Tibial nerve (tissue), 4 donors: ENCODE measurements at regions not wholly inside any gene's neighbourhood (a gene's known extent, or its start where the extent isn't known, plus 50 kb on each side); places are given as distances from the start of the nearest gene placed in this dataset.

Source experiments
- EP300 ChIP-seq, 2 donors: sonication (generic); formaldehyde crosslinking; IDR thresholded peaks; one replicate each; pipeline ENCODE4 v1.6.1; 2017; ENCODE audit warnings: antibody characterized with exemption in 2 of 2, mild to moderate bottlenecking in 1 of 2
- POLR2A ChIP-seq, 2 donors: fragments of 450-650 bp; IDR thresholded peaks; one replicate each; pipeline ENCODE4 v1.6.1; 2017; ENCODE audit warnings: antibody characterized with exemption in 2 of 2, mild to moderate bottlenecking in 2 of 2, moderate library complexity in 2 of 2
- TF ChIP-seq, protein P1 (sequence below), 5 experiments: fragments of 200-600 bp in 3 of 5; fragments of 450-650 bp in 2 of 5; sonication (generic) in 3 of 5; IDR thresholded peaks; one replicate each; pipeline ENCODE4 v1.5.1; 2016 to 2019; ENCODE audit warnings: antibody characterized with exemption in 5 of 5, mild to moderate bottlenecking in 3 of 5, moderate library complexity in 2 of 5

DNA sequence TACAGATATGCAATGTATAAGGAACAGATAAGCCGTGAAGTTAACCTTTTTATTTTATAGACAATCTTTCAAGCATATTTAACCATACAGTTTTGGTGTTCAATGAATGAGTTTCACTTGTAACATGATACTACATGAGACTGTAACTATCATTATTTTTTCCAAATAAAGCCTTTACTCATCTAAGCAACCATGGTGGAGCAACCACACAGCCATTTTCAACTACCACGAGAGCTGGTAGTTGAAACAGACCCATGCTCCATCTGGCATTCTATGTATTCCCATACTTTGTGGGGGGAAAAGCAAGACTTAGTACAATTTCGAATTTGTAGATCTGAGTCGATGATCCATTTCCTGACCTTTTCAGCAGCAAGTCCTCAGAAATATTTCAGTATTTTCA lies 159.3 kb upstream of the RND3 start:
- TF ChIP-seq EP300 (IDR thresholded peaks at IDR 0.05): no peak
- TF ChIP-seq, protein P1, sequence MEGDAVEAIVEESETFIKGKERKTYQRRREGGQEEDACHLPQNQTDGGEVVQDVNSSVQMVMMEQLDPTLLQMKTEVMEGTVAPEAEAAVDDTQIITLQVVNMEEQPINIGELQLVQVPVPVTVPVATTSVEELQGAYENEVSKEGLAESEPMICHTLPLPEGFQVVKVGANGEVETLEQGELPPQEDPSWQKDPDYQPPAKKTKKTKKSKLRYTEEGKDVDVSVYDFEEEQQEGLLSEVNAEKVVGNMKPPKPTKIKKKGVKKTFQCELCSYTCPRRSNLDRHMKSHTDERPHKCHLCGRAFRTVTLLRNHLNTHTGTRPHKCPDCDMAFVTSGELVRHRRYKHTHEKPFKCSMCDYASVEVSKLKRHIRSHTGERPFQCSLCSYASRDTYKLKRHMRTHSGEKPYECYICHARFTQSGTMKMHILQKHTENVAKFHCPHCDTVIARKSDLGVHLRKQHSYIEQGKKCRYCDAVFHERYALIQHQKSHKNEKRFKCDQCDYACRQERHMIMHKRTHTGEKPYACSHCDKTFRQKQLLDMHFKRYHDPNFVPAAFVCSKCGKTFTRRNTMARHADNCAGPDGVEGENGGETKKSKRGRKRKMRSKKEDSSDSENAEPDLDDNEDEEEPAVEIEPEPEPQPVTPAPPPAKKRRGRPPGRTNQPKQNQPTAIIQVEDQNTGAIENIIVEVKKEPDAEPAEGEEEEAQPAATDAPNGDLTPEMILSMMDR (IDR thresholded peaks at IDR 0.05): no peak
- TF ChIP-seq POLR2A (IDR thresholded peaks at IDR 0.05): no peak
